Brain microvascular endothelial cell (primary cell): ENCODE measurements at regions not wholly inside any gene's neighbourhood (a gene's known extent, or its start where the extent isn't known, plus 50 kb on each side); places are given as distances from the start of the nearest gene placed in this dataset.

Source experiments
- DNase-seq: peaks from one replicate; pipeline ENCODE4 v3.0.0-alpha.2; 2020
- H3K27ac ChIP-seq: fragments of 250-450 bp; sonication (Bioruptor Pico); 2 replicates; pipeline ENCODE4 v1.5.1; 2020; ENCODE audit warnings: mild to moderate bottlenecking, moderate library complexity
- H3K27me3 ChIP-seq: fragments of 250-450 bp; sonication (Bioruptor Pico); replicated peaks from 2 replicates; pipeline ENCODE4 v1.5.1; 2020; ENCODE audit warnings: mild to moderate bottlenecking
- H3K36me3 ChIP-seq: fragments of 250-450 bp; sonication (Bioruptor Pico); replicated peaks from 2 replicates; pipeline ENCODE4 v1.5.1; 2020; ENCODE audit warnings: mild to moderate bottlenecking
- H3K4me3 ChIP-seq: 2 replicates; pipeline ENCODE4 v1.5.1; 2011; ENCODE audit warnings: low read depth, mild to moderate bottlenecking, control low read depth, low read length, moderate library complexity
- in situ Hi-C: cut with HindIII; loops from 2 replicates; pipeline ENCODE4 v1.10.0; 2017; ENCODE audit warnings: low sequenced_read_pairs, low pct_ligation_motif_present
- TF ChIP-seq, protein P1 (sequence below): IDR thresholded peaks from 2 replicates; pipeline ENCODE4 v1.5.1; 2011; ENCODE audit warnings: low read depth, mild to moderate bottlenecking, moderate library complexity, low read length, control low read depth, inconsistent platforms; ENCODE audit errors: missing control alignments

DNA sequence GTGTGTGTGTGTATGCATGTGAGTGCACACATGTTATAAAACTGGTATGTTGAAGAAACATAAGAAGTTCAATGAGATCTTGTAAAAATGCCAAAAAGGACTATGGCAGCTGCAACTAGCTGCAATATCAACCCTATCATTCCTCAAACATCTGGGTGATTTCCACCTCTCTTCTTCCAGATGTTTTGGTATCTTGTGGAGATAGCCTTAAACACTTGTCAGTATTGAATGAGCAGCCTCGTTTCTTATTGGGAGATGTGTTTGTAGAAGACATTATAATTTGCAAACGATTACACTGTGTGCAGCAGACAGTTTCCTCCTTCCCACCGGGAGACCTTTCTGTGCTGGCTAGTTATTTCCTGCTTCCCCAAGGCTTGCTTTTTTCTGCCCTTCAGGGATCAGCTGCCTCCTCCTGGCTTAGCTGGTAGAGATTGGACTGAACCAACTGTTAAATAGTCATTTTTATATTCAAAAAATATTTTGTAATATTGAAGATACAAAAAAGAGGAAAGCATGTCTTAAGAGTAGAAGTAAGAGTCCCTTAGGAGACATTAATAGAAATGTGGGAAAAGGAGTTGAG, 168.4 kb upstream of the MPDZ start:
- Histone ChIP-seq H3K36me3 (no peaks in the 10 kb centered on the region), H3K27ac (no peak overlapping the region), H3K4me3 (no peak overlapping the region), H3K27me3 (no peaks in the 10 kb centered on the region)
- TF ChIP-seq, protein P1, sequence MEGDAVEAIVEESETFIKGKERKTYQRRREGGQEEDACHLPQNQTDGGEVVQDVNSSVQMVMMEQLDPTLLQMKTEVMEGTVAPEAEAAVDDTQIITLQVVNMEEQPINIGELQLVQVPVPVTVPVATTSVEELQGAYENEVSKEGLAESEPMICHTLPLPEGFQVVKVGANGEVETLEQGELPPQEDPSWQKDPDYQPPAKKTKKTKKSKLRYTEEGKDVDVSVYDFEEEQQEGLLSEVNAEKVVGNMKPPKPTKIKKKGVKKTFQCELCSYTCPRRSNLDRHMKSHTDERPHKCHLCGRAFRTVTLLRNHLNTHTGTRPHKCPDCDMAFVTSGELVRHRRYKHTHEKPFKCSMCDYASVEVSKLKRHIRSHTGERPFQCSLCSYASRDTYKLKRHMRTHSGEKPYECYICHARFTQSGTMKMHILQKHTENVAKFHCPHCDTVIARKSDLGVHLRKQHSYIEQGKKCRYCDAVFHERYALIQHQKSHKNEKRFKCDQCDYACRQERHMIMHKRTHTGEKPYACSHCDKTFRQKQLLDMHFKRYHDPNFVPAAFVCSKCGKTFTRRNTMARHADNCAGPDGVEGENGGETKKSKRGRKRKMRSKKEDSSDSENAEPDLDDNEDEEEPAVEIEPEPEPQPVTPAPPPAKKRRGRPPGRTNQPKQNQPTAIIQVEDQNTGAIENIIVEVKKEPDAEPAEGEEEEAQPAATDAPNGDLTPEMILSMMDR, result no peak
- in situ Hi-C loops, result loop anchor here (25.0 kb wide), 1 partner anchor 914 kb away; no protein-coding TSS in a partner anchor
- no peak for DNase-seq

DNA sequence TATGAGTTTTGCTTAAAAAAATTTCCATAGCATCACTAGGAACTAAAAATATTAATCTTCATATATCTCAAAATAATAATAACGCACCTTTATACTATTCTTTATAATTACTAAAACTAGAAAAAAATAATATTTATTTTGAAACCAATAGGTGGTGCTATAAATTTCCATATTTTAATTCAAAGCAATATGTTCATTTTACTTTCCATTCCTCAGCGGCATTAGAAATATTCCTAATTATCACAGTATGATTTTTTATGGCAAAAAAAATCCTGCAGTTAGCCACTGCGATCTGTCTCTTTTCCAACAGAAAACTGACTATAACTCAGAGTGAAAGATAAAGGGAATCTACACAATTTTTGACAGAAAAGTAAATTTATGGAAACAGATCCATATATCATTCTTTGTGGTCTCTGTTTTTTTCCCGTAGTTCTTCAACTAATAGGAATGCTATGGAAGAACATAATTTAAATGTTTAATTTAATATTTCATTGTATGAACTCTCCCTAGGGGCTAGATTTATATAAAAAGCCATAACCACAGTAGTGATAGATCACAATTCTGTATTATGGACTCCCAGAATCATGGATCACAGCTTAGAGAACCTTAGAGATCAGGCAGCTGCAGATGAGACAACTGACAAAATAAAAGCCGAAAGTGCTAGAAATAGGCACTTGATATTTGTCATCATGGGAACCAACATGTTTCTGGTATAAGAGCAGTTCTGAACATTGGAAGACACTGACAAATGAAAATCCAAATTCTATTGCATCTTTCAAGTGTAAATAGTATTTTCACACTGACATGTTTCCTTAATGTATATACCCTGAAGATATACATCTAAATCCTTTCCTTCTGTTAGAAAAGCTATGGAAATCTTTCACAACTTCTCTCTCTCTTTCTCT, 167.7 kb upstream of the MPDZ start:
- H3K27me3 ChIP-seq, result no peaks in the 10 kb centered on the region
- H3K27ac ChIP-seq, result no peak overlapping the region
- no peak overlapping the region for H3K4me3 ChIP-seq
- TF ChIP-seq, protein P1, result no peak
- DNase-seq, result no peak
- H3K36me3 ChIP-seq, result no peaks in the 10 kb centered on the region
- in situ Hi-C loops, result loop anchor here (25.0 kb wide), 1 partner anchor 915 kb away; no protein-coding TSS in a partner anchor

DNA sequence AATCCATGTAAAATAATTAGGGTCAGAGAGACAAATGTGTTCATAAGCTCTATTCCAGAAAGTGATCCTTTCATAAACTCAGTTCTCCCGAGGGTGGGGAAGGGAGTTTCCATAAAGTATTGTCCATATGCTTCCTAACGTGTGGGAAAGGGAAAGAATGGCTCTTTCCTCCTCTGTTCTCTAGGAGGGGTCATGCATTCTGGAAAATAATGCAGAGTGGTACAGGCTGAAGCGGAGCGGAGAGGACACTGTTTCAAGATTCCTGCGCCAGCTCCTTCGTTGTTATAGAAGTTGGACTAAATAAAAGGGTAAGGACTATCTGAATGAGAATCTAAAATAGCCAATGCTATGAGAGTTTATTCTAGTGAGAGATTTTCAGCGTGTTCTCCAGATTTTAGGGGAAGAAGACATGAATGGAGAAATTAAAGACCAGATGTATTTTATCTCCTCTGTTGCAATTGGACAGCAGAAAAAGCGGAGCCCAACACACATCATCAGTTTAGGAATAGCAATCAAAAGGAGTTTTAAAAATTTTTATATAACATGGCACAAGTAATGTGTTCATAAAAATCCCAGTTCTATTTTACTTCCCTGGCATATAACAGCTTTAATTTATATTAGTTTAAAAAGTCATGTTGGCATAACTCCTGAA, 166.9 kb upstream of the MPDZ start:
- H3K27ac ChIP-seq, result no peak overlapping the region
- H3K27me3 ChIP-seq, result no peaks in the 10 kb centered on the region
- no peaks in the 10 kb centered on the region for H3K36me3 ChIP-seq
- H3K4me3 ChIP-seq, result no peak overlapping the region
- in situ Hi-C loops, result loop anchor here (25.0 kb wide), 1 partner anchor 916 kb away; no protein-coding TSS in a partner anchor
- no peak for DNase-seq
- TF ChIP-seq, protein P1, result no peak

GRCh38 chr9:13445103-13445500, 165.6 kb upstream of the MPDZ start:
- H3K27me3 ChIP-seq, result no peaks in the 10 kb centered on the region
- no peaks in the 10 kb centered on the region for H3K36me3 ChIP-seq
- H3K4me3 ChIP-seq, result no peak overlapping the region
- DNase-seq, result no peak
- H3K27ac ChIP-seq, result no peak overlapping the region
- TF ChIP-seq, protein P1, result no peak
- in situ Hi-C loops, result loop anchor here (25.0 kb wide), 1 partner anchor 917 kb away; no protein-coding TSS in a partner anchor

- H3K27me3 ChIP-seq, result no peaks in the 10 kb centered on the region
- in situ Hi-C loops, result loop anchor here (25.0 kb wide), 1 partner anchor 918 kb away; no protein-coding TSS in a partner anchor
- H3K27ac ChIP-seq, result no peak overlapping the region
- H3K4me3 ChIP-seq, result no peak overlapping the region
- DNase-seq, result no peak
- H3K36me3 ChIP-seq, result no peaks in the 10 kb centered on the region
- TF ChIP-seq, protein P1, result no peak
Measured at GRCh38 chr9:13444245-13445102, 165.0 kb upstream of the MPDZ start.
